H1 (cell line): ENCODE measurements at regions not wholly inside any gene's neighbourhood (a gene's known extent, or its start where the extent isn't known, plus 50 kb on each side); places are given as distances from the start of the nearest gene placed in this dataset.
A peak's percentile ranks its signal among the peaks of the same experiment; 100 is the strongest.

ENCODE experiments used
- CTCF ChIA-PET: fragments of 300-600 bp; sonication (Branson Sonifier 250); formaldehyde crosslinking; loops from one replicate; lab custom pipeline; 2021; ENCODE audit not compliant: partially characterized antibody; lab: Charles Lee
- POLR2A ChIA-PET: fragments of 300-600 bp; sonication (Branson Sonifier 250); formaldehyde crosslinking; loops from one replicate; lab custom pipeline; 2021; ENCODE audit warnings: inconsistent platforms; ENCODE audit not compliant: partially characterized antibody; lab: Charles Lee
- DNase-seq, 2 experiments: peaks; one replicate each; pipeline versions ENCODE4 v3.0.0 to v3.0.0-alpha.2; 2010 to 2022; ENCODE audit warnings: low spot score in 2 of 2, low read depth in 1 of 2, mixed read lengths in 1 of 2
- FAIRE-seq: peaks from 2 replicates; lab custom pipeline; 2011; peaks lifted over from hg19 to GRCh38; lab: Jason Lieb, UNC
- H2AFZ ChIP-seq: 2 replicates; pipeline ENCODE4 v1.8.1; 2012; ENCODE audit warnings: low read length, inconsistent platforms
- H2AK5ac ChIP-seq: 2 replicates; pipeline ENCODE4 v1.6.1; 2013; ENCODE audit warnings: low read depth, low read length
- H2BK120ac ChIP-seq: replicated peaks from 2 replicates; pipeline ENCODE3; 2013; ENCODE audit warnings: low read depth, low read length, inconsistent platforms
- H2BK12ac ChIP-seq: 2 replicates; pipeline ENCODE4 v1.6.1; 2013; ENCODE audit warnings: low read depth, low read length
- H2BK15ac ChIP-seq: 2 replicates; pipeline ENCODE4 v1.6.1; 2013; ENCODE audit warnings: low read length
- H2BK20ac ChIP-seq: 2 replicates; pipeline ENCODE4 v1.6.1; 2013; ENCODE audit warnings: low read length
- H2BK5ac ChIP-seq: 2 replicates; pipeline ENCODE4 v1.6.1; 2013; ENCODE audit warnings: low read depth, low read length
- H3K14ac ChIP-seq: 2 replicates; pipeline ENCODE4 v1.6.1; 2013; ENCODE audit warnings: inconsistent platforms; ENCODE audit not compliant: insufficient read length
- H3K18ac ChIP-seq: 2 replicates; pipeline ENCODE4 v1.6.1; 2013; ENCODE audit warnings: low read length; ENCODE audit errors: extremely low read depth
- H3K23ac ChIP-seq: 2 replicates; pipeline ENCODE4 v1.6.1; 2013; ENCODE audit warnings: inconsistent platforms; ENCODE audit not compliant: insufficient read length
- H3K23me2 ChIP-seq: 2 replicates; pipeline ENCODE4 v1.6.1; 2013; ENCODE audit warnings: low read depth, low read length
- H3K27ac ChIP-seq: 2 replicates; pipeline ENCODE4 v1.6.1; 2011; ENCODE audit warnings: low read depth, low read length, inconsistent platforms
- H3K27me3 ChIP-seq, 4 experiments: replicated peaks in 1 of 4; 1 replicate in 1 of 4; 2 replicates in 3 of 4; pipeline versions ENCODE4 v1.6.1 to v1.8.1; 2011 to 2013; ENCODE audit warnings: low read length in 3 of 4, mild to moderate bottlenecking in 3 of 4, inconsistent platforms in 2 of 4, mixed read lengths in 2 of 4, moderate library complexity in 1 of 4; ENCODE audit not compliant: control insufficient read depth in 3 of 4, insufficient read depth in 3 of 4; ENCODE audit errors: extremely low read depth in 1 of 4
- H3K36me3 ChIP-seq, 4 experiments: 2 replicates each; pipeline versions ENCODE4 v1.6.1 to v1.8.1; 2011 to 2013; ENCODE audit warnings: mild to moderate bottlenecking in 4 of 4, low read length in 3 of 4, moderate library complexity in 2 of 4, control low read depth in 1 of 4, inconsistent platforms in 1 of 4; ENCODE audit not compliant: insufficient read depth in 4 of 4, control insufficient read depth in 2 of 4
- H3K4ac ChIP-seq: replicated peaks from 2 replicates; pipeline ENCODE3; 2013; ENCODE audit warnings: low read length, low read depth, mixed read lengths, inconsistent platforms; ENCODE audit not compliant: insufficient read length
- H3K4me1 ChIP-seq, 4 experiments: replicated peaks in 1 of 4; 1 replicate in 1 of 4; 2 replicates in 3 of 4; pipeline versions ENCODE4 v1.6.1 to v1.8.1; 2011 to 2013; ENCODE audit warnings: low read length in 3 of 4, inconsistent platforms in 2 of 4, mixed read lengths in 1 of 4; ENCODE audit not compliant: insufficient read depth in 4 of 4, control insufficient read depth in 3 of 4
- H3K4me2 ChIP-seq, 2 experiments: 2 replicates each; pipeline versions ENCODE4 v1.6.1 to v1.8.1; 2011 to 2013; ENCODE audit warnings: low read depth in 2 of 2, low read length in 2 of 2, control low read depth in 1 of 2, inconsistent platforms in 1 of 2, mild to moderate bottlenecking in 1 of 2; ENCODE audit not compliant: insufficient read depth in 1 of 2
- H3K4me3 ChIP-seq, 4 experiments: fragments of 200-600, 300-600 bp in 1 of 4; sonication (generic), shearing (Covaris generic), sonication (Bioruptor Twin) in 1 of 4; 2 replicates each; pipeline versions ENCODE4 v1.5.1 to v1.8.1; 2011 to 2016; ENCODE audit warnings: low read length in 4 of 4, low read depth in 3 of 4, control low read depth in 2 of 4, inconsistent platforms in 2 of 4, mild to moderate bottlenecking in 2 of 4, mixed read lengths in 1 of 4, moderate library complexity in 1 of 4; ENCODE audit not compliant: insufficient read depth in 2 of 4; ENCODE audit errors: extremely low read depth in 1 of 4
- H3K56ac ChIP-seq: replicated peaks from 2 replicates; pipeline ENCODE3; 2013; ENCODE audit warnings: low read depth, mild to moderate bottlenecking, mixed read lengths, low read length, inconsistent platforms; ENCODE audit not compliant: insufficient read length
- H3K79me1 ChIP-seq: 2 replicates; pipeline ENCODE4 v1.6.1; 2013; ENCODE audit warnings: low read depth, low read length, control low read depth
- H3K79me2 ChIP-seq, 2 experiments: 2 replicates each; pipeline versions ENCODE4 v1.6.1 to v1.8.1; 2012 to 2013; ENCODE audit warnings: low read length in 2 of 2, mild to moderate bottlenecking in 2 of 2, inconsistent platforms in 1 of 2; ENCODE audit not compliant: insufficient read depth in 2 of 2, control insufficient read depth in 1 of 2
- H3K9ac ChIP-seq, 4 experiments: replicated peaks in 1 of 4; 1 replicate in 1 of 4; 2 replicates in 3 of 4; pipeline versions ENCODE4 v1.6.1 to v1.8.1; 2011 to 2013; ENCODE audit warnings: low read depth in 3 of 4, low read length in 3 of 4, control low read depth in 2 of 4, mild to moderate bottlenecking in 2 of 4, moderate library complexity in 2 of 4, inconsistent platforms in 1 of 4; ENCODE audit errors: extremely low read depth in 1 of 4
- H3K9me3 ChIP-seq, 2 experiments: 2 replicates each; pipeline versions ENCODE4 v1.6.1 to v1.8.1; 2012 to 2013; ENCODE audit warnings: mild to moderate bottlenecking in 2 of 2, moderate library complexity in 2 of 2, control low read depth in 1 of 2, inconsistent platforms in 1 of 2, low read depth in 1 of 2, low read length in 1 of 2, mixed read lengths in 1 of 2; ENCODE audit not compliant: insufficient read depth in 2 of 2
- H4K20me1 ChIP-seq, 2 experiments: replicated peaks in 1 of 2; 2 replicates each; pipeline versions ENCODE3 to v1.8.1; 2011 to 2013; ENCODE audit warnings: inconsistent platforms in 2 of 2, low read length in 2 of 2, mild to moderate bottlenecking in 1 of 2; ENCODE audit not compliant: insufficient read depth in 2 of 2, control insufficient read depth in 1 of 2
- H4K5ac ChIP-seq: 2 replicates; pipeline ENCODE4 v1.6.1; 2013; ENCODE audit warnings: low read length, low read depth, mixed read lengths, inconsistent platforms; ENCODE audit not compliant: insufficient read length
- H4K8ac ChIP-seq: 2 replicates; pipeline ENCODE4 v1.8.0; 2013; ENCODE audit warnings: mild to moderate bottlenecking, moderate library complexity, low read length, inconsistent platforms; ENCODE audit not compliant: insufficient read depth; ENCODE audit errors: extremely low read depth
- H4K91ac ChIP-seq: replicated peaks from 2 replicates; pipeline ENCODE3; 2013; ENCODE audit warnings: low read length, mixed read lengths, inconsistent platforms; ENCODE audit not compliant: insufficient read length
- ASH2L ChIP-seq: fragments of 200-600, 300-600 bp; sonication (generic); IDR thresholded peaks from one replicate; pipeline ENCODE4 v1.7.1; 2017; ENCODE audit warnings: low read length
- BACH1 ChIP-seq: IDR thresholded peaks from 2 replicates; pipeline ENCODE4 v1.6.1; 2012; ENCODE audit warnings: low read length, improper control_type of control experiment
- CBX5 ChIP-seq: fragments of 300-800, 300-1000 bp; sonication (generic); IDR thresholded peaks from 2 replicates; pipeline ENCODE4 v1.7.1; 2016; ENCODE audit warnings: antibody characterized with exemption, low read length, low read depth
- CHD2 ChIP-seq: IDR thresholded peaks from 2 replicates; pipeline ENCODE4 v1.6.1; 2012; ENCODE audit warnings: low read length, improper control_type of control experiment
- NRF1 ChIP-seq: IDR thresholded peaks from 2 replicates; pipeline ENCODE4 v1.6.1; 2011; ENCODE audit warnings: mild to moderate bottlenecking, low read depth, low read length, improper control_type of control experiment
- PHF8 ChIP-seq: fragments of 200-600 bp; sonication (generic); conservative IDR thresholded peaks from 2 replicates; pipeline ENCODE4 v1.7.1; 2012; ENCODE audit warnings: low read depth, mild to moderate bottlenecking, inconsistent platforms, low read length, moderate library complexity
- SIN3A ChIP-seq, 2 experiments: IDR thresholded peaks in 1 of 2; conservative IDR thresholded peaks in 1 of 2; 2 replicates each; pipeline ENCODE4 v1.6.1; 2011 to 2012; ENCODE audit warnings: low read length in 2 of 2, improper control_type of control experiment in 1 of 2, low read depth in 1 of 2, mild to moderate bottlenecking in 1 of 2
- SP1 ChIP-seq: IDR thresholded peaks from 2 replicates; pipeline ENCODE4 v1.6.1; 2011; ENCODE audit warnings: low read depth, low read length
- ZNF274 ChIP-seq: IDR thresholded peaks from 2 replicates; pipeline ENCODE4 v1.7.0; 2012; ENCODE audit warnings: low read length, borderline replicate concordance; ENCODE audit errors: extremely low read depth
- WGBS, 2 experiments: shearing (Covaris generic) in 1 of 2; methylation state at CpG; one replicate each; pipeline versions ENCODE4 v1.1.6 to v1.1.7; 2013 to 2015; ENCODE audit warnings: low lambda C conversion rate in 2 of 2, mixed read lengths in 2 of 2, inconsistent platforms in 1 of 2, low coverage in 1 of 2, missing lambda C conversion rate in 1 of 2; ENCODE audit not compliant: insufficient replicate concordance in 2 of 2, insufficient coverage in 1 of 2, insufficient read length in 1 of 2; ENCODE audit errors: extremely low coverage in 1 of 2, missing lambda C conversion rate in 1 of 2; 5-methylcytosine and 5-hydroxymethylcytosine counted together
- TF ChIP-seq, protein P1 (sequence below): IDR thresholded peaks from 2 replicates; pipeline ENCODE4 v1.6.1; 2012; ENCODE audit warnings: inconsistent platforms
- TF ChIP-seq, protein P2 (sequence below): IDR thresholded peaks from 2 replicates; pipeline ENCODE4 v1.6.1; 2012; ENCODE audit warnings: inconsistent platforms

DNA sequence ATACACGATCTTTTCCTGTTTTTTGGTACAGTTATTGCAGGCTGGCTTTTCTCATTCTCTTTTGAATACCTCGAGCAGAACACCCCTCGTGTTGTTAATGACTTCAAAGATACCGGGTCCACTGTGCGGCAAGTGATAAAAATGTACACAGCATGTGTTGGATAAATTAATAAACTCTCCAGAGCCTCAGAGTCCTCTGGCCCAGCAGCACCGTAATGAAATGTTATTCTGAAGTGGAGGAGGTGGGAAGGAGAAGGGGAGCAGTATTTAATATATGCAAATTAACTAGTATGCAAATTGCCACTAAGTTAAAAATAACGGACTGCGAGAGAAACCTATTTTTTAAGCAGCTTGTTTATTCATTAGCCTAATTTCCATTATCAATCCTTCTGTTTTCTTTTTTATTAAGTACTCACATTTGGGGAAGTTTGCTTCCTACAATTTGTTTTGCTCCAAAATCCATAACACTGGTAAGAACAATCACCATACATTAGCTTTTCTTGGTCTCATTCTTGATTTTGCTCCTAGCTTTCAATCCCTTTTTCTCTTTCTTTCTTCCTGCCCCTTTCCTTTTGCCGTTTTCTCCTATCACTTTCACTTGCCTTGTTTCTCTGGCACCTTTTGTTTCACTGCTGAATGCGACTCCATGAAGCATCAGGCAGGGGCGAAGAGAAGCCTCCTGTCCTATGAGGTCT lies 462.3 kb upstream of the PPP2R3A start:
- Histone ChIP-seq H3K23me2 (no peaks in the 10 kb centered on the region; the same call in 1 of the 2 replicates), H2AK5ac (no peak overlapping the region), H3K4me1 (peaks cover 0 to 11% (median 3%) of the 10 kb centered on the region in 4 experiments; a peak in 5 of 7 replicates), H2BK5ac (0 out of 2 replicates have a peak overlapping the region, but pooled peaks have one; percentile 83), H3K4me2 (peak overlapping the region; percentile 50 to 69), H2BK120ac (no peak overlapping the region), H2BK20ac (no peak overlapping the region), H3K4ac (no peak overlapping the region), H4K20me1 (no peaks in the 10 kb centered on the region), H4K5ac (peak overlapping the region; percentile 19), H3K9me3 (no peaks in the 10 kb centered on the region), H2AFZ (peak overlapping the region; percentile 100), H2BK12ac (no peak overlapping the region), H3K14ac (no peak overlapping the region), H4K8ac (no peak overlapping the region), H3K79me1 (no peaks in the 10 kb centered on the region), H3K9ac (peak overlapping the region in 2 of 4 experiments; percentile 36 to 54; a peak in 3 of 7 replicates), H3K27me3 (no peaks in the 10 kb centered on the region), H3K18ac (peak overlapping the region; percentile 91; the same call in 1 of the 2 replicates), H3K56ac (no peak overlapping the region), H3K79me2 (no peaks in the 10 kb centered on the region), H3K4me3 (peak overlapping the region; percentile 2 to 47 (median 20); a peak in 5 of 8 replicates), H3K36me3 (no peaks in the 10 kb centered on the region), H2BK15ac (no peak overlapping the region), H4K91ac (peak overlapping the region; percentile 13), H3K23ac (no peak overlapping the region), H3K27ac (peak overlapping the region; percentile 68; the same call in 1 of the 2 replicates)
- ChIA-PET CTCF (interaction anchor here (0.5 to 3.3 kb wide), 45 partner anchors 10 to 861 kb away, joined by 3 to 26 read pairs (median 4); partner anchors contain the start of gene EPHB1), POLR2A (no interaction called here)
- 70% methylated on average over 11 of the region's 11 CpGs; no CpG with 5 or more reads in 1 of the 2 experiments for WGBS, 2 experiments
- DNase-seq (no peak), FAIRE-seq (no peak)
- no peak for TF ChIP-seq CBX5
- no peak for TF ChIP-seq SP1
- no peak for TF ChIP-seq NRF1
- TF ChIP-seq, protein P1, sequence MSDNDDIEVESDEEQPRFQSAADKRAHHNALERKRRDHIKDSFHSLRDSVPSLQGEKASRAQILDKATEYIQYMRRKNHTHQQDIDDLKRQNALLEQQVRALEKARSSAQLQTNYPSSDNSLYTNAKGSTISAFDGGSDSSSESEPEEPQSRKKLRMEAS: no peak
- no peak for TF ChIP-seq ZNF274
- TF ChIP-seq CHD2: no peak
- TF ChIP-seq SIN3A (conservative IDR thresholded peaks at IDR 0.05 in 1 of 2, IDR thresholded peaks at IDR 0.05 in 1 of 2; ENCODE audit: low read depth in 1 of 2, low read length in 2 of 2): no peak
- no peak for TF ChIP-seq PHF8
- TF ChIP-seq, protein P2, sequence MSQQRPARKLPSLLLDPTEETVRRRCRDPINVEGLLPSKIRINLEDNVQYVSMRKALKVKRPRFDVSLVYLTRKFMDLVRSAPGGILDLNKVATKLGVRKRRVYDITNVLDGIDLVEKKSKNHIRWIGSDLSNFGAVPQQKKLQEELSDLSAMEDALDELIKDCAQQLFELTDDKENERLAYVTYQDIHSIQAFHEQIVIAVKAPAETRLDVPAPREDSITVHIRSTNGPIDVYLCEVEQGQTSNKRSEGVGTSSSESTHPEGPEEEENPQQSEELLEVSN: no peak
- TF ChIP-seq ASH2L: no peak
- TF ChIP-seq BACH1: no peak
